Upper lobe of right lung (tissue), 1 donor: ENCODE measurements at regions not wholly inside any gene's neighbourhood (a gene's known extent, or its start where the extent isn't known, plus 50 kb on each side); places are given as distances from the start of the nearest gene placed in this dataset.

Source experiments
- ATAC-seq: fragments of 200-7000 bp; cut with Tn5 transposase; one replicate; pipeline ENCODE4 v1.9.1; 2020; ENCODE audit warnings: mild to moderate bottlenecking, moderate library complexity
- DNase-seq: peaks from one replicate; pipeline ENCODE4 v3.0.0-alpha.2; 2020
- H3K27ac ChIP-seq: fragments of 200-600 bp; one replicate; pipeline ENCODE4 v1.8.0; 2022
- H3K27me3 ChIP-seq: fragments of 200-600 bp; one replicate; pipeline ENCODE4 v1.8.0; 2022; ENCODE audit warnings: mild to moderate bottlenecking
- H3K36me3 ChIP-seq: fragments of 200-600 bp; one replicate; pipeline ENCODE4 v1.8.0; 2022
- H3K4me1 ChIP-seq: fragments of 200-600 bp; one replicate; pipeline ENCODE4 v1.8.0; 2022
- H3K4me3 ChIP-seq: fragments of 200-600 bp; one replicate; pipeline ENCODE4 v1.8.0; 2022; ENCODE audit warnings: mild to moderate bottlenecking
- H3K9me3 ChIP-seq: fragments of 200-600 bp; one replicate; pipeline ENCODE4 v1.8.0; 2022
- intact Hi-C: fragments of 100-400 bp; cut with DNase I; formaldehyde crosslinking; loops from one replicate; pipeline ENCODE4 v1.11.0; 2022
- TF ChIP-seq, protein P1 (sequence below): fragments of 200-600 bp; IDR thresholded peaks from one replicate; pipeline ENCODE4 v1.8.0; 2022; ENCODE audit warnings: antibody characterized with exemption
- donor health status: DM: no; HTN: yes; CAD: no; lungs with severe emphysema.

DNA sequence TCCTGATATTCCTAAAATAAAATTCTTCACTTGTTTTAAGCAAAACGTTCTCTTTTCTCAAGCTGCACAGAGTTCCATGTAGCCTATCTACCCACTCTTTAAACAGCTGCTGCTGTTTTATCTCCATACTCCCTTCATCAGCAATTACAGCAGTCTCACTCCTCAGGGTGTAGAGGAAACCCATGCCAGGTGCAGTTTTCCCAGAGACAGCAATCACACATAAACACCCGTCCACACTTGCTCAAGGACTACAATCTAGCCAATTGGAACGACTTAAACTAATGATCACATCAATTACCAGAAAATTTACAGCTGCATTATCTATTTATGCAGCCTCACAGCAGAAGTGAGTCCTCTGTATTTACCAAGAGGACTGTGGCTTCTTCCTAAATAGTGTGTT, 141.7 kb downstream of the HTR1A start:
- DNase-seq (no peak), ATAC-seq (no peak)
- Histone ChIP-seq H3K27ac (no peak overlapping the region), H3K36me3 (no peaks in the 10 kb centered on the region), H3K4me3 (no peak overlapping the region), H3K9me3 (no peaks in the 10 kb centered on the region), H3K27me3 (no peaks in the 10 kb centered on the region), H3K4me1 (no peaks in the 10 kb centered on the region)
- intact Hi-C loops: no loop called here
- TF ChIP-seq, protein P1, sequence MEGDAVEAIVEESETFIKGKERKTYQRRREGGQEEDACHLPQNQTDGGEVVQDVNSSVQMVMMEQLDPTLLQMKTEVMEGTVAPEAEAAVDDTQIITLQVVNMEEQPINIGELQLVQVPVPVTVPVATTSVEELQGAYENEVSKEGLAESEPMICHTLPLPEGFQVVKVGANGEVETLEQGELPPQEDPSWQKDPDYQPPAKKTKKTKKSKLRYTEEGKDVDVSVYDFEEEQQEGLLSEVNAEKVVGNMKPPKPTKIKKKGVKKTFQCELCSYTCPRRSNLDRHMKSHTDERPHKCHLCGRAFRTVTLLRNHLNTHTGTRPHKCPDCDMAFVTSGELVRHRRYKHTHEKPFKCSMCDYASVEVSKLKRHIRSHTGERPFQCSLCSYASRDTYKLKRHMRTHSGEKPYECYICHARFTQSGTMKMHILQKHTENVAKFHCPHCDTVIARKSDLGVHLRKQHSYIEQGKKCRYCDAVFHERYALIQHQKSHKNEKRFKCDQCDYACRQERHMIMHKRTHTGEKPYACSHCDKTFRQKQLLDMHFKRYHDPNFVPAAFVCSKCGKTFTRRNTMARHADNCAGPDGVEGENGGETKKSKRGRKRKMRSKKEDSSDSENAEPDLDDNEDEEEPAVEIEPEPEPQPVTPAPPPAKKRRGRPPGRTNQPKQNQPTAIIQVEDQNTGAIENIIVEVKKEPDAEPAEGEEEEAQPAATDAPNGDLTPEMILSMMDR: no peak

DNA sequence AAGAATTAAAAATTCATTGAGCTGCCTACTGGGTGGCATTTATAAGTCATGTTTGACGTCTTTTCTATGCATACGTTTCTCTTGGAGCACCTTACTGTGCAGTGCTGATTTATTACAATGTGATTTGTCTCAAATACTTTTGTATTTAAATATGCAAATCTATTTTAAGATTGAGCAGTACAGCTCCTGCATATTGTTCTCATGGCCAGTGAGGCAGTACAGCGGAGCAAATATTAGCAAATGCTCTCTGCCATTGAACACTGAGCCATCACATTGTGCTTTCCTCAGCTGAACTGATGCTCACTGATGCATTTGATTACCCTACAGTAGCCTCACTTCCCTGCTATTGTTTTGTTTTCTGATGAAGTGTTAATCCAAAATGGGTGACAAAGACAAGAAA, 149.6 kb downstream of the HTR1A start:
- Histone ChIP-seq H3K27ac (no peak overlapping the region), H3K36me3 (no peaks in the 10 kb centered on the region), H3K9me3 (no peaks in the 10 kb centered on the region), H3K4me3 (no peak overlapping the region), H3K27me3 (no peaks in the 10 kb centered on the region), H3K4me1 (no peaks in the 10 kb centered on the region)
- TF ChIP-seq, protein P1: no peak
- DNase-seq (no peak), ATAC-seq (no peak)
- intact Hi-C loops: no loop called here

DNA sequence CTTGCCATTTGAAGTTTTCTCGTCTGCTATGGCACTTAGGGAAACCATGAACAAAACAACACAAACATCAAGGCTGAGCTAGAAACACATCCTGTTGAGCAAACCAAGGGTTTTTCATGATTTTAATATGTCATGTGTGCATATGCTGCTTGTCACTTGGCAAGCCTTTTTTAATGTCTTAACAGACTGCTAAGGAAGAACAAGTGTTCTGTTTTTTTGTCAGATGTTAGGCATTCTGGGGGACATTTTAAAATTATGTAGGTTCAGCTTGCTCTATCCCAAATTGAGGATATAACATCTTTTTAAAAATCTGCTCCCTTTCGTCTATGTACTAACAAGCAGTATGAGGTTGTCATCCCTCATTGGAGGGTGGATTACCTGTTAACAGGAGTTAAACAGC, 150.3 kb downstream of the HTR1A start:
- DNase-seq: no peak
- Histone ChIP-seq H3K9me3 (no peaks in the 10 kb centered on the region), H3K4me3 (no peak overlapping the region), H3K36me3 (no peaks in the 10 kb centered on the region), H3K4me1 (no peaks in the 10 kb centered on the region), H3K27ac (no peak overlapping the region), H3K27me3 (no peaks in the 10 kb centered on the region)
- intact Hi-C loops: no loop called here
- TF ChIP-seq, protein P1: no peak
- ATAC-seq: no peak

DNA sequence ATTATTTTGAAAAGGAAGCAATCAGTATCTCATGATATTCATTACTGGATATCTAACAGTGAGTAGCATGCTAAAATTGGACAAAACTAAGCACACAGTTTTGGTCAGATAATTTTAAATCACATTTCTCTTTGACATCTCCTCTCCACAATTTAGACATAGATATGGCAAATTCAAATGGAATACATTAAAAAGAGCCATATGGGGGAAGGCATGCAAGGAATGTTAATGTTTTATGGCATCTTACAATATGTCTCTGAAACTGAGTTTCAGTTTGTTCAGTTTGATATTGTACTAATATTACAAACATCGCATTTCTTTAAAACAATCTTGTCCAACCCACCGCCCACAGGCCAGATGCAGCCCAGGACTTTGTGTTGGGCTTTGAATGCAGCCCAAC, 151.0 kb downstream of the HTR1A start:
- intact Hi-C loops: no loop called here
- no peaks in the 10 kb centered on the region for H3K4me1 ChIP-seq
- no peak overlapping the region for H3K4me3 ChIP-seq
- ATAC-seq: no peak
- no peaks in the 10 kb centered on the region for H3K36me3 ChIP-seq
- H3K27me3 ChIP-seq: no peaks in the 10 kb centered on the region
- TF ChIP-seq, protein P1: no peak
- no peak for DNase-seq
- no peak overlapping the region for H3K27ac ChIP-seq
- H3K9me3 ChIP-seq: no peaks in the 10 kb centered on the region

DNA sequence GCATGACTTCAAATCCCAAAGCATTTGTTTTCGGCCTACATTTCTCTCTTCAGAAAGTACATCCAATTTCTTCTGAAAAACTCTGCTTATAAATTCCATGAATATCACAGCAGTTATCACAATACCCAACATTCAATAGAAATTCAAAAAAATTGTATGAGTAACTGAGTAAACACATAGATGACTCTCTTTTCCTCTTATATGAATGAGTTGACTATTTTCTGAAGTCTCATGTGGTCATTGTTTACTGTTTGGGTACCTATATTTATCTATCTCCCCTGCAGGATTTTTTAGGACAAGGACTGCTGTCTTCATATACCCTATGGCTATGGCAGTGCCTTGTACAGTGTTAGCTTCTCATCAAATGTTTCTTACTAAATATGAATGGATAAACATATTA, 157.1 kb downstream of the HTR1A start:
- Histone ChIP-seq H3K36me3 (no peaks in the 10 kb centered on the region), H3K9me3 (no peaks in the 10 kb centered on the region), H3K4me1 (no peaks in the 10 kb centered on the region), H3K27ac (no peak overlapping the region), H3K4me3 (no peak overlapping the region), H3K27me3 (no peaks in the 10 kb centered on the region)
- TF ChIP-seq, protein P1: no peak
- ATAC-seq (no peak), DNase-seq (no peak)
- intact Hi-C loops: no loop called here

DNA sequence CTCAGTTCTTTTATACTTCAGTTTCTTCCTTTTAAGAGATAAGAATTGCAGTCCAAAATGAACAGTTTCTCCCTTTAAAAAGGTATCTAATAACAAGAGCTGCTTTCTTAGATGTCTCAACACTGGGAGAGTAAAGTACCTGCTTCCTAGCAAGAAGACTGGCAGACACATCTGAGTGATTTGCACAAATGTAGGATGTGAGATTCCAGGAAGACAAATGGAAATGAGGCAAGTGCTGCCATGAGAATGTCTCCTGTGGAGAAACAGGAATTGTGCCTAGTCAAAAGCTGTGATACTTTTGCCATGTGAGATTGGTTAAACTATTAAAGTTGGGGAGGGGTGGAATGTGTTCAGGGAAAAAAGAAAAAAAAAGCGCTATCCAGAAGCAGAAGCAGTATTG, 159.1 kb downstream of the HTR1A start:
- no peak for ATAC-seq
- Histone ChIP-seq H3K27ac (no peak overlapping the region), H3K27me3 (no peaks in the 10 kb centered on the region), H3K4me3 (no peak overlapping the region), H3K9me3 (no peaks in the 10 kb centered on the region), H3K36me3 (no peaks in the 10 kb centered on the region), H3K4me1 (no peaks in the 10 kb centered on the region)
- no peak for DNase-seq
- TF ChIP-seq, protein P1: no peak
- intact Hi-C loops: no loop called here
